ENCODE measurements at regions not wholly inside any gene's neighbourhood (a gene's known extent, or its start where the extent isn't known, plus 50 kb on each side); places are given as distances from the start of the nearest gene placed in this dataset.

DNA sequence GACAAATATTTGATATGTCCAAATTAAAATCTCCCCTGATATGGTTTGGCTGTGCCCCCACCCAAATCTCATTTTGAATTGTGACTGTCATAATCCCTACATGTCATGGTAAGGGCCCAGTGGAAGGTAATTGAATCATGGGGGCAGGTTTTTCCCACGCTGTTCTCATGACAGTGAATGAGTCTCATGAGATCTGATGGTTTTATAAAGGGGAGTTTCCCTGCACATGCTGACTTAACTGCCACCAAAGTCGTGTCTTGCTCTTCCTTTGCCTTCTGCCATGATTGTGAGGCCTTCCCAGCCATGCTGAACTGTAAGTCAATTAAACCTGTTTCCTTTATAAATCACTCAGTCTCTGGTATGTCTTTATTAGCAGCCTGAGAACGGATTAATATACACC, 207.0 kb downstream of the BARHL2 start:
- H2AFZ ChIP-seq (ENCODE audit: low read length) = no peak overlapping the region
- no peak overlapping the region for H3K23ac ChIP-seq (ENCODE audit: insufficient read length, low read depth, low read length)
- H2BK20ac ChIP-seq (ENCODE audit: low read depth, low read length, poor library complexity, severe bottlenecking) = no peak overlapping the region
- no peaks in the 10 kb centered on the region for H3K79me1 ChIP-seq (ENCODE audit: insufficient read depth, low read depth, low read length, poor library complexity, severe bottlenecking)
- no peak overlapping the region for H3K27ac ChIP-seq (ENCODE audit: insufficient read length, low read depth, low read length)
- no peaks in the 10 kb centered on the region for H3K79me2 ChIP-seq (ENCODE audit: insufficient read depth, low read length)
- no peak overlapping the region for H3K4me3 Mint-ChIP-seq
- H2AK5ac ChIP-seq (ENCODE audit: insufficient read length, low read length) = no peak overlapping the region
- H3K27me3 Mint-ChIP-seq (ENCODE audit: low read depth) = no peaks in the 10 kb centered on the region
- H4K91ac ChIP-seq (ENCODE audit: insufficient read length, low read depth, low read length) = no peak overlapping the region
- no peak overlapping the region for H4K8ac ChIP-seq (replicated peaks; ENCODE audit: insufficient read length, low read depth, low read length)
- H3K14ac ChIP-seq (ENCODE audit: insufficient read depth, low read length) = no peak overlapping the region
- H4K5ac ChIP-seq (ENCODE audit: insufficient read length, low read depth, low read length) = no peak overlapping the region
- no peaks in the 10 kb centered on the region for H3K9me3 Mint-ChIP-seq
- H2BK15ac ChIP-seq (ENCODE audit: low read depth, low read length) = no peak overlapping the region
- H3K36me3 Mint-ChIP-seq (ENCODE audit: insufficient read depth in 1 of 3, low read depth in 3 of 3) = no peaks in the 10 kb centered on the region
- no peak overlapping the region for H3K9ac ChIP-seq (ENCODE audit: extremely low read depth, insufficient read length, low read length)
- H3K56ac ChIP-seq (ENCODE audit: insufficient read length, low read depth, low read length) = no peak overlapping the region
- H3K9me3 ChIP-seq (ENCODE audit: control insufficient read depth, low read depth, low read length) = no peaks in the 10 kb centered on the region
- no peak for DNase-seq
- TF ChIP-seq, protein P1, sequence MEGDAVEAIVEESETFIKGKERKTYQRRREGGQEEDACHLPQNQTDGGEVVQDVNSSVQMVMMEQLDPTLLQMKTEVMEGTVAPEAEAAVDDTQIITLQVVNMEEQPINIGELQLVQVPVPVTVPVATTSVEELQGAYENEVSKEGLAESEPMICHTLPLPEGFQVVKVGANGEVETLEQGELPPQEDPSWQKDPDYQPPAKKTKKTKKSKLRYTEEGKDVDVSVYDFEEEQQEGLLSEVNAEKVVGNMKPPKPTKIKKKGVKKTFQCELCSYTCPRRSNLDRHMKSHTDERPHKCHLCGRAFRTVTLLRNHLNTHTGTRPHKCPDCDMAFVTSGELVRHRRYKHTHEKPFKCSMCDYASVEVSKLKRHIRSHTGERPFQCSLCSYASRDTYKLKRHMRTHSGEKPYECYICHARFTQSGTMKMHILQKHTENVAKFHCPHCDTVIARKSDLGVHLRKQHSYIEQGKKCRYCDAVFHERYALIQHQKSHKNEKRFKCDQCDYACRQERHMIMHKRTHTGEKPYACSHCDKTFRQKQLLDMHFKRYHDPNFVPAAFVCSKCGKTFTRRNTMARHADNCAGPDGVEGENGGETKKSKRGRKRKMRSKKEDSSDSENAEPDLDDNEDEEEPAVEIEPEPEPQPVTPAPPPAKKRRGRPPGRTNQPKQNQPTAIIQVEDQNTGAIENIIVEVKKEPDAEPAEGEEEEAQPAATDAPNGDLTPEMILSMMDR (conservative IDR thresholded peaks at IDR 0.05) = no peak
- H3K4ac ChIP-seq (ENCODE audit: low read depth, low read length) = no peak overlapping the region
- no peak overlapping the region for H2BK12ac ChIP-seq (ENCODE audit: insufficient read length, low read depth, low read length)
- H3K27ac Mint-ChIP-seq = no peak overlapping the region
- H4K20me1 ChIP-seq (ENCODE audit: control insufficient read depth, insufficient read depth, insufficient read length) = no peaks in the 10 kb centered on the region
- H2BK5ac ChIP-seq (ENCODE audit: insufficient read length, low read length) = no peak overlapping the region
- no peaks in the 10 kb centered on the region for H3K27me3 ChIP-seq (ENCODE audit: insufficient read depth, low read length)
- no peak overlapping the region for H2BK120ac ChIP-seq (ENCODE audit: low read depth, low read length, poor library complexity, severe bottlenecking)
- no CpG with 5 or more reads among the region's 3 CpGs for WGBS (ENCODE audit: extremely low coverage, insufficient read length, low lambda C conversion rate)
- H3K4me1 ChIP-seq (ENCODE audit: insufficient read depth, low read length) = no peaks in the 10 kb centered on the region
- H3K4me2 ChIP-seq (ENCODE audit: insufficient read depth, insufficient read length, low read length) = no peak overlapping the region
- no peaks in the 10 kb centered on the region for H3K23me2 ChIP-seq (ENCODE audit: insufficient read length, low read depth, low read length, poor library complexity, severe bottlenecking)
- peaks cover 30 to 31% of the 10 kb centered on the region in 2 experiments for H3K4me1 Mint-ChIP-seq
- no peak overlapping the region for H3K18ac ChIP-seq (ENCODE audit: insufficient read length, low read depth, low read length)
- no peak overlapping the region for H3T11ph ChIP-seq (ENCODE audit: low read length)
